ENCODE measurements at regions not wholly inside any gene's neighbourhood (a gene's known extent, or its start where the extent isn't known, plus 50 kb on each side); places are given as distances from the start of the nearest gene placed in this dataset.

GRCh38 chr2:44056947-44057346, 61.2 kb upstream of the LRPPRC start:
- no peak overlapping the region for H3K4me3 ChIP-seq (ENCODE audit: extremely low read depth in 1 of 4, insufficient read depth in 2 of 4, low read depth in 3 of 4, low read length in 4 of 4)
- H3K27ac ChIP-seq (ENCODE audit: low read depth, low read length), result no peak overlapping the region
- no peak overlapping the region for H4K5ac ChIP-seq (ENCODE audit: insufficient read length, low read depth, low read length)
- H4K91ac ChIP-seq (replicated peaks; ENCODE audit: insufficient read length, low read length), result no peak overlapping the region
- peaks cover 0 to 3% (median 0%) of the 10 kb centered on the region in 4 experiments; a peak in 1 of 8 replicates for H3K36me3 ChIP-seq (ENCODE audit: control insufficient read depth in 2 of 4, insufficient read depth in 4 of 4, low read length in 3 of 4)
- H3K23me2 ChIP-seq (ENCODE audit: low read depth, low read length), result no peaks in the 10 kb centered on the region
- H2BK12ac ChIP-seq (ENCODE audit: low read depth, low read length), result no peak overlapping the region
- peaks cover 2 to 8% (median 3%) of the 10 kb centered on the region in 4 experiments; a peak in 5 of 7 replicates for H3K4me1 ChIP-seq (replicated peaks in 1 of 4; ENCODE audit: control insufficient read depth in 3 of 4, insufficient read depth in 4 of 4, low read length in 3 of 4)
- H2BK120ac ChIP-seq (replicated peaks; ENCODE audit: low read depth, low read length), result no peak overlapping the region
- H2BK20ac ChIP-seq (ENCODE audit: low read length), result no peak overlapping the region
- no peak overlapping the region for H2AFZ ChIP-seq (ENCODE audit: low read length)
- H3K23ac ChIP-seq (ENCODE audit: insufficient read length), result no peak overlapping the region
- POLR2A ChIA-PET (ENCODE audit: partially characterized antibody), result no interaction called here
- H2BK5ac ChIP-seq (ENCODE audit: low read depth, low read length), result no peak overlapping the region
- H3K56ac ChIP-seq (replicated peaks; ENCODE audit: insufficient read length, low read depth, low read length), result no peak overlapping the region
- no peak overlapping the region for H4K8ac ChIP-seq (ENCODE audit: extremely low read depth, insufficient read depth, low read length)
- H3K14ac ChIP-seq (ENCODE audit: insufficient read length), result no peak overlapping the region
- H3K9me3 ChIP-seq (ENCODE audit: insufficient read depth in 2 of 2, low read depth in 1 of 2, low read length in 1 of 2), result peaks cover 13 to 14% of the 10 kb centered on the region in 2 experiments; a peak in 2 of 4 replicates
- no peak for FAIRE-seq
- no peak overlapping the region for H3K4ac ChIP-seq (replicated peaks; ENCODE audit: insufficient read length, low read depth, low read length)
- no peaks in the 10 kb centered on the region for H4K20me1 ChIP-seq (replicated peaks in 1 of 2; ENCODE audit: control insufficient read depth in 1 of 2, insufficient read depth in 2 of 2, low read length in 2 of 2)
- H3K27me3 ChIP-seq (replicated peaks in 1 of 4; ENCODE audit: control insufficient read depth in 3 of 4, extremely low read depth in 1 of 4, insufficient read depth in 3 of 4, low read length in 3 of 4), result no peaks in the 10 kb centered on the region; a peak in 3 of 7 replicates
- H2AK5ac ChIP-seq (ENCODE audit: low read depth, low read length), result no peak overlapping the region
- WGBS, 2 experiments (ENCODE audit: extremely low coverage in 1 of 2, insufficient coverage in 1 of 2, insufficient read length in 1 of 2, insufficient replicate concordance in 2 of 2, low coverage in 1 of 2, low lambda C conversion rate in 2 of 2, missing lambda C conversion rate in 1 of 2), result 88% methylated on average over 2 of the region's 2 CpGs; no CpG with 5 or more reads in 1 of the 2 experiments
- DNase-seq (ENCODE audit: low read depth in 1 of 2, low spot score in 2 of 2), result no peak
- no peaks in the 10 kb centered on the region for H3K79me1 ChIP-seq (ENCODE audit: low read depth, low read length)
- H3K9ac ChIP-seq (replicated peaks in 1 of 4; ENCODE audit: extremely low read depth in 1 of 4, low read depth in 3 of 4, low read length in 3 of 4), result no peak overlapping the region
- H3K4me2 ChIP-seq (ENCODE audit: insufficient read depth in 1 of 2, low read depth in 2 of 2, low read length in 2 of 2), result no peak overlapping the region
- H3K18ac ChIP-seq (ENCODE audit: extremely low read depth, low read length), result no peak overlapping the region
- no peak overlapping the region for H2BK15ac ChIP-seq (ENCODE audit: low read length)
- CTCF ChIA-PET (ENCODE audit: partially characterized antibody), result interaction anchor here (0.6 to 5.3 kb wide), 4 partner anchors 12 to 94 kb away, joined by 3 to 39 read pairs (median 4); no protein-coding TSS in a partner anchor
- H3K79me2 ChIP-seq (ENCODE audit: control insufficient read depth in 1 of 2, insufficient read depth in 2 of 2, low read length in 2 of 2), result no peaks in the 10 kb centered on the region
- TF ChIP-seq RXRA (IDR thresholded peaks at IDR 0.05; ENCODE audit: insufficient read depth, low read depth, low read length) (no peak), NANOG (IDR thresholded peaks at IDR 0.05; ENCODE audit: insufficient read depth, low read depth, low read length, poor library complexity, severe bottlenecking) (no peak), GABPA (IDR thresholded peaks at IDR 0.05; ENCODE audit: borderline replicate concordance, insufficient read depth, low read length) (no peak), RBBP5 (IDR thresholded peaks at IDR 0.05; ENCODE audit: borderline replicate concordance, low read depth, low read length) (no peak), RAD21 (IDR thresholded peaks at IDR 0.05 in 1 of 2, conservative IDR thresholded peaks at IDR 0.05 in 1 of 2; ENCODE audit: low read depth in 2 of 2, low read length in 2 of 2) (no peak), KDM1A (IDR thresholded peaks at IDR 0.05; ENCODE audit: borderline replicate concordance, low read length) (no peak), GTF2F1 (IDR thresholded peaks at IDR 0.05; ENCODE audit: borderline replicate concordance, low read depth, low read length) (no peak), CEBPB (IDR thresholded peaks at IDR 0.05; ENCODE audit: low read depth, low read length) (no peak), PHF8 (conservative IDR thresholded peaks at IDR 0.05; ENCODE audit: low read depth, low read length) (no peak), CHD1 (IDR thresholded peaks at IDR 0.05; ENCODE audit: low read depth, low read length) (no peak), BACH1 (IDR thresholded peaks at IDR 0.05; ENCODE audit: low read length) (no peak), SP1 (IDR thresholded peaks at IDR 0.05; ENCODE audit: low read depth, low read length) (no peak), KDM4A (IDR thresholded peaks at IDR 0.05; ENCODE audit: low read depth, low read length, severe bottlenecking) (no peak)
- TF ChIP-seq, protein P1, sequence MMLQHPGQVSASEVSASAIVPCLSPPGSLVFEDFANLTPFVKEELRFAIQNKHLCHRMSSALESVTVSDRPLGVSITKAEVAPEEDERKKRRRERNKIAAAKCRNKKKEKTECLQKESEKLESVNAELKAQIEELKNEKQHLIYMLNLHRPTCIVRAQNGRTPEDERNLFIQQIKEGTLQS (IDR thresholded peaks at IDR 0.05; ENCODE audit: insufficient read depth, low read depth, low read length), result no peak
